Upper lobe of left lung (tissue), 4 donors: ENCODE measurements at regions not wholly inside any gene's neighbourhood (a gene's known extent, or its start where the extent isn't known, plus 50 kb on each side); places are given as distances from the start of the nearest gene placed in this dataset.

ENCODE experiments used
- POLR2A ChIP-seq, 4 donors: fragments of 450-650 bp; IDR thresholded peaks; one replicate each; pipeline ENCODE4 v1.5.1; 2016 to 2017; ENCODE audit warnings: antibody characterized with exemption in 4 of 4, mild to moderate bottlenecking in 2 of 4
- POLR2AphosphoS5 ChIP-seq, 2 donors: sonication (generic); formaldehyde crosslinking; IDR thresholded peaks; one replicate each; pipeline ENCODE4 v1.5.1; 2017; ENCODE audit warnings: antibody characterized with exemption in 2 of 2
- TF ChIP-seq, protein P1 (sequence below), 6 experiments: fragments of 450-650 bp in 4 of 6; fragments of 200-600 bp in 2 of 6; sonication (generic) in 2 of 6; IDR thresholded peaks; one replicate each; pipeline ENCODE4 v1.5.1; 2016 to 2019; ENCODE audit warnings: antibody characterized with exemption in 6 of 6

DNA sequence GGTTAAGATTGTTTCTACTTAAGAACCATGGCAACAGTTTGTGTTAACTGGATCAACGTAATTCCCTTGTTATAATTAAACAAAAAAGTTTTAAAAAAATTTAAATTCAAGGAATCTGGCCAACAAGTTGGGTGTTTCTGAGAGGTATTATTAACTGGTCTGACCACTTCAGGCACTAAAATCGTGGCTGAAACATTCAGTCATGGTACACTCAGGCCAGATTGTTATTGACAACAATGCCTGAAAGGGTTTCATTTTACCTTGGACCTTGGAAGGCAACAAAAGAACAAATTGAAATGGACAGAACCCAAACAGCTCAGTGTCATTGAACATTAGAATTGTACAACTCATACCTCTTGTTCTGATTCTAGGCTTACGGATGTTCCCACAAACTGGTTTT is 103.3 kb upstream of the ARMC3 start:
- TF ChIP-seq, protein P1, sequence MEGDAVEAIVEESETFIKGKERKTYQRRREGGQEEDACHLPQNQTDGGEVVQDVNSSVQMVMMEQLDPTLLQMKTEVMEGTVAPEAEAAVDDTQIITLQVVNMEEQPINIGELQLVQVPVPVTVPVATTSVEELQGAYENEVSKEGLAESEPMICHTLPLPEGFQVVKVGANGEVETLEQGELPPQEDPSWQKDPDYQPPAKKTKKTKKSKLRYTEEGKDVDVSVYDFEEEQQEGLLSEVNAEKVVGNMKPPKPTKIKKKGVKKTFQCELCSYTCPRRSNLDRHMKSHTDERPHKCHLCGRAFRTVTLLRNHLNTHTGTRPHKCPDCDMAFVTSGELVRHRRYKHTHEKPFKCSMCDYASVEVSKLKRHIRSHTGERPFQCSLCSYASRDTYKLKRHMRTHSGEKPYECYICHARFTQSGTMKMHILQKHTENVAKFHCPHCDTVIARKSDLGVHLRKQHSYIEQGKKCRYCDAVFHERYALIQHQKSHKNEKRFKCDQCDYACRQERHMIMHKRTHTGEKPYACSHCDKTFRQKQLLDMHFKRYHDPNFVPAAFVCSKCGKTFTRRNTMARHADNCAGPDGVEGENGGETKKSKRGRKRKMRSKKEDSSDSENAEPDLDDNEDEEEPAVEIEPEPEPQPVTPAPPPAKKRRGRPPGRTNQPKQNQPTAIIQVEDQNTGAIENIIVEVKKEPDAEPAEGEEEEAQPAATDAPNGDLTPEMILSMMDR (IDR thresholded peaks at IDR 0.05), result no peak
- TF ChIP-seq POLR2AphosphoS5 (IDR thresholded peaks at IDR 0.05) (no peak), POLR2A (IDR thresholded peaks at IDR 0.05) (no peak)
